ENCODE measurements at regions not wholly inside any gene's neighbourhood (a gene's known extent, or its start where the extent isn't known, plus 50 kb on each side); places are given as distances from the start of the nearest gene placed in this dataset.
"Not testable (repeated sequence)": the region's sequence is repeated elsewhere in the genome, so short reads cannot be mapped to it uniquely, and the experiment has no call there.

- no peak for DNase-seq
Observed at GRCh38 chr14:31911160-31911559, 165.9 kb upstream of the ARHGAP5 start.

- no peak for DNase-seq
Observed at GRCh38 chr14:31913370-31913769, 163.7 kb upstream of the ARHGAP5 start.

- DNase-seq: not testable (repeated sequence)
Observed at GRCh38 chr14:31918289-31918688, 158.8 kb upstream of the ARHGAP5 start.

GRCh38 chr14:31920001-31920400 is 157.1 kb upstream of the ARHGAP5 start:
- no peak for DNase-seq

- DNase-seq: no peak
Observed at GRCh38 chr14:31920989-31921650, 156.0 kb upstream of the ARHGAP5 start.

GRCh38 chr14:31921721-31922120 is 155.4 kb upstream of the ARHGAP5 start:
- DNase-seq: no peak

GRCh38 chr14:31926123-31926522 is 151.0 kb upstream of the ARHGAP5 start:
- peak in 1 of 2 experiments; percentile 26 for DNase-seq

- DNase-seq: no peak
Observed at GRCh38 chr14:31926652-31927347, 150.3 kb upstream of the ARHGAP5 start.

GRCh38 chr14:31927348-31927832 is 149.7 kb upstream of the ARHGAP5 start:
- DNase-seq: no peak

- no peak for DNase-seq
Observed at GRCh38 chr14:31930070-31930469, 147.0 kb upstream of the ARHGAP5 start.

- no peak for DNase-seq
Observed at GRCh38 chr14:31930493-31931240, 146.4 kb upstream of the ARHGAP5 start.

- no peak for DNase-seq
Observed at GRCh38 chr14:31932675-31933074, 144.4 kb upstream of the ARHGAP5 start.

- DNase-seq: no peak
Observed at GRCh38 chr14:31933716-31934115, 143.4 kb upstream of the ARHGAP5 start.

GRCh38 chr14:31934767-31935266 is 142.3 kb upstream of the ARHGAP5 start:
- DNase-seq: no peak

GRCh38 chr14:31935391-31935790 is 141.7 kb upstream of the ARHGAP5 start:
- DNase-seq: no peak

- DNase-seq: no peak
Observed at GRCh38 chr14:31936115-31936514, 141.0 kb upstream of the ARHGAP5 start.

- DNase-seq: no peak
Observed at GRCh38 chr14:31937730-31938346, 139.3 kb upstream of the ARHGAP5 start.

- no peak for DNase-seq
Observed at GRCh38 chr14:31939934-31940333, 137.2 kb upstream of the ARHGAP5 start.

- no peak for DNase-seq
Observed at GRCh38 chr14:31941487-31941886, 135.6 kb upstream of the ARHGAP5 start.

- DNase-seq: no peak
Observed at GRCh38 chr14:31942166-31942841, 134.8 kb upstream of the ARHGAP5 start.

GRCh38 chr14:31943217-31943799 is 133.8 kb upstream of the ARHGAP5 start:
- no peak for DNase-seq

GRCh38 chr14:31943861-31944255 is 133.2 kb upstream of the ARHGAP5 start:
- DNase-seq: no peak

Measured in NCI-H187 (cell line).